ENCODE measurements at regions not wholly inside any gene's neighbourhood (a gene's known extent, or its start where the extent isn't known, plus 50 kb on each side); places are given as distances from the start of the nearest gene placed in this dataset.

DNA sequence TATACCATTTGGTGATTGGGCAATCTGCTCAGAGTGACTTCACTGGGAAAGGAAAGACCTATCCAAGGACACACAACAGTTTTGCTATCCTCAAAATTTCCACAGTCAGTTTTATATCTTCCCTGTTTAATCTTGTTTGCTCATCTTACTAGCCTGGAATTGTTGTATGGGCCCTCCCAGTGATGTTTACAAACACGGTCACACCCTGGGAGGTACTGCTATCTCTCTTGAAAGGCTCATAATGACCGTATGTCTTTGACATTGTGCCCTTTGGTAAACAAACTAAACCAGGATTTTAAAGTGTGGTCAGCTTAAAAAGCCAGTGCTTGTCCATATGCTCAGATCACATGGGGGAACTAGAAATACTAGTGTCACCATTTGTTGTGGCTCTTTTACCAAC is 277.0 kb downstream of the CDH2 start:
- DNase-seq, result no peak

DNA sequence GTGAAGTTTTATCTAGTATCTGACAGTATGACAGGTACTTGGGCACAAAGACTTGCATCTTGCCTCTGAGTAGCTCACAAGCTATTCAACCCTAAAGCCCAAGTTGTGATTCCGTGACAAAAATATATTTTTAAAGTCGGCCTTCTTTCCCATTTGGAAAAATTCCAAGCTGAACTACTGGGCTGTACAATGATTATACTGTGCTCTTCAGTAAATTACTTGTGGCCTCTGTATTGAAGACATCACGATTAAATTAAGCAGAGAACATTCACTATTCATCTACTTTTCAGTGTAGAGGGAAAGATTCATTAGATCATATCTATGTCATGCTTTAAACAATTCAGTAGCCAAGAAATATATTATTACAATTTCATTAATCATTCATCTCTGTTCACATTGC is 282.2 kb downstream of the CDH2 start:
- DNase-seq, result no peak

DNA sequence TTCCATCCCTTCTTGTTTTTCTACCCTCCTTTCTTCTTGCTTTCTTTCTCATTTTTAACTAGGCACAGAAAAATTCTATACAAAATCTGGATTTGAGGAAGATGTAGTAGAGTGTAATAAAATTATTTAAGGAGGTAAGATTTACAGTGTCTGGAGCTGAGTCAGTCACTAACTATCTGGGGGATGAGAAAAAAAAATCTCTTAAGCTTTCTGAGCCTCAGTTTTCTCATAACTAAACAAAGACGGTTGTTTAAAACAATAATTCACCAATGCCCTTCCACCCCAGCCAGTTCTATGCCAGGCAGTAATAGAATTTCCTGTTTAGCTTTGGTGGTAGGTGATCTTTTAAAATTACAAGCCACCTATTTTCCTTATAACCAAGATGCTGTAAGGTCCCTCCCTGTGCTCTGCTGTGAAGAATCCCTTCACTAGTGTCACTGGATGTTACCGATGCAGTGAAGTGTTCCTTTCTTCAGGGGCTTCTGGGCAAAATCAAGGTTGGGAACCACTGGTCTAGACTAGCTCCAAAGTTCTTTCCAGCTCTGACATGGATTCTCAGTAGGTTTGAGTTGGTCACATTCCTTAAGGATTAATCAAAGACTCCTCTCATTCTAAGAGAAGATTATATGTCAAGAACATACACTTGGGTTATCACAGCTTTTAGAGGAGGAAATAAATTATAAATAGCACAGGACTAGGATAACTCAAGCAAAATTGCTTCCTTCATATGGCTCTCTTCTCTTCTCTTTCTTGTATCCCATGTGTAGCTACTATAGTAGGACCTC is 289.0 kb downstream of the CDH2 start:
- DNase-seq, result no peak

- DNase-seq, result no peak
Observed at GRCh38 chr18:27887287-27887686, 289.6 kb downstream of the CDH2 start.

DNA sequence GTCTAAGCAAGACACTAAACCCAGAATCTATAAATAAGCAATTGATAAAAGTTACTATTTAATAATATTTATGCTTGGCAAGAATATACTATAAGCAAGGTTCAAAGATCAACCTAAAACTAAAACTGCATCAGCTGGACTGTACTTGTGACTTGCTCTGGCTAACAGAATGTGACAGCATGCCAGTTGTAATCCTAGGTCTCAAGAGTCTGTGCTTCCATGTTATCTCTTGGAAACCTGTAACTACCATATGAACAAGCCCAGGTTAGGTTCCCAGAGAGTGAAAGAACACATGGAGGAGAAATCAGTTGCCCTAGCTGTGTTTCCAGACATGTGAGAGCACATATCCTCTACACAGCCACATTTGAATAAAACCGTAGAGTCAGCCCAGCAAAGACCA is 297.4 kb downstream of the CDH2 start:
- no peak for DNase-seq

DNA sequence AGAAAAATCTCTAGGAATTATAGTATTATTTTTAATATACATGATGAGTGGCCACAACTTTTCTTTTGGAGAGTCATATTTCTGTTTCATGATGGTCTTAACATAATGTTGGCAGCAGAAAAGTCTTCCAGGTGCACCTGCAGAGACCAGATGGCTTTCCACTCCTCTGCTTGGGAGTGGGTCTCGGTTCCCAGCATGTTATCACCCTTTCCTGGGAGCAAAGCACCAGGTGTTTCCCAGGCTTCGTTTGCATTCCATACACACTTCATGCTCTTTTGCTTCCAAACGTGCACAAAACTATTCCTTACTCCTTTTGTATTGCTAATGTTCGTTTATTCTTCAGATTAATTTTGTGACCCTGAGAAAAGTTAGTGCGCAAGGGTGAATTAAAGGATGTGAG is 305.2 kb downstream of the CDH2 start:
- DNase-seq, result no peak

GRCh38 chr18:27869735-27870134 is 307.2 kb downstream of the CDH2 start:
- no peak for DNase-seq

- DNase-seq, result no peak
Observed at GRCh38 chr18:27865431-27865830, 311.5 kb downstream of the CDH2 start.

DNA sequence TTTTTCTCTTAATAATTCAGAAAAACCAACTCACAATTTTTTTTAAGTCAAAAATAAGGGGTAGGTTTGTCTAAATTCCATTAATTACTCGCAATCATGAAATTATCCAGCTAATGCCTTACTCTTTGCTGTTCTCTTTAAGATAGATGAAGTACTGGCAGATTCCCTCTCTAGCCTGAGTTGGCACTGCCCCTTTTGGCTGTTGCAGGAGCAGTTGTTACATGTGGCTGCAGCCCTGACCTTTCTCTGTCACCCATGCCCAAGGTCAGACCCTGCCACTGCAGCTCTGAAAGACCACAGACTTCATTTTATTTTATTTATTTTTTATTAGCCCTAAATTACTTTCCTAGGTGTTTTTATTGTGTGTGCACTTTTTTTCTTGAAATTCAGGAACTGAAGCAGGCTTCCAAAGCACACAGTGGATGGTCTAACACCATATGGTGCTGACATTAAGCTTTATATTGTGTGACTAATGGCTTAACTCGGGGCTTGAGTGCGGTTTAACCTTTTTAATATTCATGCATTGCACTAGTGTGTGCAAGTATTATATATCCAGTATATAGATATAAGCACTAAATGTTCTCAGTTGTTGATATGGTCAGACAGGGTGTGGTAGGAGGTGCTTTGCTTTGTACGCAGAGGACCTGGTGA is 313.0 kb downstream of the CDH2 start:
- no peak for DNase-seq

DNA sequence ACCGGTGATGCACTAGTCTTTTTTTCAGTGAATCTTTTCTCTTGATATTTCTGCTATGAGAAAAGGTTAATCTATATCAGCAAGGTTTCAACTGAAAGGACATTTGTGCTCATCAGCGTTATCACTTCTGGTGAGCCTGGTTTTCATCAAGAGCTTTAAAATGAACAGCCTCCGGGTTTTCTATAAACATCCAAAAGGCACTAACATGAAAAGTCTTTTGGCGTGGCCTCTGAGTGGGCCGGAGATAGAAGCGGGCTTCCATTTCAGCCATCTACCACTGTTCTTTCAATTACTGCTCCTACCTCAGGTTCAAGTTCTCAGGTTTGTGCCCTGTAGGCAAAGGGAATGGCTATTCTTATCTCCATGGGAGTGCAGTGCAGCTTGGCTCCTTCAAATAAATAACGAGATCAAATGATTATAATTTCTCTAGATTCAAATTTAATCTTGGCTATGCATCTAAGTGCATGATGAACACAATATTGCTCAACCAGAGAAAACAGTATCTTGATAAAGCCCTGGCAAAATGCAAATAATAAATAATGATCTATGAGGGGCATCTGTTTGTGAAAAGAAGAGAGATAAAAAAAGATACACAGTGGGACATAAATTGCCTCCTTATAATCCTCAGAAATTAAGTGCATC is 314.8 kb downstream of the CDH2 start:
- no peak for DNase-seq

DNA sequence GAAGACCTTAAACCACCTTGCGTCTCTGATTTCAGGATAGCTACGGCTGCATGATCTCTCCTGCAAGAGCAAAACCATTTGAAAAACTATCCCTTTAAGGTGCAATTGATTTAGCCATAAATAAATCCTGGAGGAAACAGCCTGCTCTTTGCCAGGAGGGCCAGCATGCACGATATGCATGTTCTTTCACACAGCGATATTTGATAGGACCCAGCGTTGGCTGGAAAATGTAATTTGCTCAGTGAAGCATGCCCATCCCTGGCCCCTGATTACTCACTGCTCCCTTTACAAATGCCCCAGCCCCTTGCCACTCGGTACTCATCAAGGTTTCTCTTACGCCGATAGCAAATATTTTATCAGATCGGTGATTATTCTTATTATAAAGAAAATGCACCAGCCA is 315.4 kb downstream of the CDH2 start:
- no peak for DNase-seq

GRCh38 chr18:27860701-27861107 is 316.2 kb downstream of the CDH2 start:
- no peak for DNase-seq

DNA sequence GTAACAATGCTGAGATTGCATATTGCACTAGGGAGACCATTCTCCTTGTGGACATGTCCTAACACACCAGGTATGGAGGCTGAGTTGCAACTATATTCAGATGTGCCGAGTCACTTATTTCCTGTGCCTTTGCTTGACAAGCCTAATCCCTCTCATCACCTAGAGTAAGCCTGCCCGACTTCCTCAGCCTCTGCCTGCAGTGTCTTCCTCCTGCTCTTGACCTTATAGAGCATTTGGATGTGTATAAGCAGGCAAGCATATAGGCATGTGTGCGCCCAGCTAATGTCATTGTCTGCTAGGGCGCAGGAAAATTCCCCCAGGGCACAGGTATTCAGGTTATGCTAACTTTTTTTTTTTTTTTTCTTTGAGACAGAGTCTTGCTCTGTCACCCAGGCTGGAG is 316.9 kb downstream of the CDH2 start:
- DNase-seq, result no peak

DNA sequence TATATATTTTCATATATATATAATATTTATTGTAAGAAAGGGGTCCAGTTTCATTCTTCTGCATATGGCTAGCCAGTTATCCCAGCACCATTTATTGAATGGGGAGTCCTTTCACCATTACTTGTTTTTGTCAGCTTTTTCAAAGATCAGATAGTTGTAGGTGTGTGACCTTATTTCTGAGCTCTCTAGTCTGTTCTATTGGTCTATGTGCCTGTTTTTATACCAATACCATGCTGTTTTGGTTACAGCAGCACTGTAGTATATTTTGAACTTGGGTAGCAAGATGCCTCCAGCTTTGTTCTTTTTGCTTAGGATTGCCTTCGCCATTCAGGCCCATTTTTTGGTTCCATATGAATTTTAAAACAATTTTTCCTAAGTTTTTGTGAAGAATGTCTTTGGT is 320.1 kb downstream of the CDH2 start:
- DNase-seq, result peak in 1 of 2 experiments; percentile 12

DNA sequence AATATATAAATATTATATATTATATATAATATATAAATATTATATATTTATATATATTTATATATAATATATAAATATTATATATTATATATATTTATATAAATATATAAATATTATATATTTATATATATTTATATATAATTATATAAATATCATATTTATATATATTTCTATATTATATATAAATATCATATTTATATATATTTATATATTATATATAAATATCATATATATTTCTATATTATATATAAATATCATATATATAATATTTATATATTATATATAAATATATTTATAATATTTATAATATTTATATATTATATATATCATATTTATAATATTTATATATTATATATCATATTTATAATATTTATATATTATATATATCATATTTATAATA is 321.4 kb downstream of the CDH2 start:
- no peak for DNase-seq

DNA sequence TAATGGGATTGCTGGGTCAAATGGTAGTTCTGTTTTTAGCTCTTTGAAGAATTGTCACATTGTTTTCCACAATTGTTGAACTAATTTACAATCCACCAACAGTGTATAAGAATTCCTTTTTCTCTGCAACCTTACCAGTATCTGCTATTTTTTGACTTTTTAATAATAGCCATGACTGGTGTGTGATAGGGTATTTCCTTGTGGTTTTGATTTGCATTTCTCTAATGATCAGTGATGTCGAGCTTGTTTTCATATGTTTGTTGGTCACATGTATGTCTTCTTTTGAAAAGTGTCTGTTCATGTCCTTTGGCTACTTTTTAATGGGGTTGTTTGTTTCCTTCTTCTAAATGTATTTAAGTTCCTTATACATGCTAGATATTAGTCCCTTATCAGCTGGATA is 322.3 kb downstream of the CDH2 start:
- DNase-seq, result no peak

- no peak for DNase-seq
Observed at GRCh38 chr18:27848336-27848735, 328.6 kb downstream of the CDH2 start.

DNA sequence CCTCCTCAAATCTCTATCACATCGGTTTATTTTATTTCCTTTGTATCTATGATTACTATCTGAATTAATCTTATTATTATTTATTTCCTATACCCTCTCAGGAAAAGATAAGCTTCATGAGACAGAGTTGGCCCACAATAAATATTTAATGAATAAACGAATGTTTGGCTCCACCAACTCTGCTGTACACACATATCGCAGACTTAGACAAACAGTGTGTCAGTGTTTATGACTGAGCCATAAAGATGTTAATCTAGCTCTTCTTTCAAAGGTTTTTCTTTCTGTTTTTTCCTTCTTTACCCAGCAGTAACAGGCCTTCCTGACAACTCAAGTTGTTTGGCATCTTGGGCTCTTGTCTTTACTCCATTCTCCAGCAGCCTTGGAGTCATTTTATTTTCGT is 329.5 kb downstream of the CDH2 start:
- no peak for DNase-seq

- DNase-seq, result peak; percentile 8 to 17
Observed at GRCh38 chr18:27845897-27846296, 331.0 kb downstream of the CDH2 start.

GRCh38 chr18:27843783-27844777 is 332.9 kb downstream of the CDH2 start:
- no peak for DNase-seq

DNA sequence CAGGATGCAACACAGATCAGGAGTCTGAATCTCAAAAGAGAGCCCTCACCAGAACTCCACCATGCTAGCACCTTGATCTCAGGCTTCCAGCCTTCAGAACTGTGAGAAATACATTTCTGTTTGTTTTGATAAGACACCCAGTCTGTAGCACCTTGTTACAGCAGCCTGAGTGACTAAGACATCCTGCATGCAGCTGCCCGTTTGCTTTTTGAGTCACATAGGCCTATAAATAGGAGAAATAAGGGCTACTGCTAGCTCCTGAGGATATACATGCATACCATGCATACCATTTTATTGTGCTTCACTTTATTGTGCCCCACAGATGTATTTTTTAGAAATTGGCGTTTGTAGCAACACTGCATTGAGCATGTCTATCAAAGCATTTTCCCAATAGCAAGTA is 337.8 kb downstream of the CDH2 start:
- DNase-seq, result no peak

- no peak for DNase-seq
Observed at GRCh38 chr18:27838225-27838624, 338.7 kb downstream of the CDH2 start.

DNA sequence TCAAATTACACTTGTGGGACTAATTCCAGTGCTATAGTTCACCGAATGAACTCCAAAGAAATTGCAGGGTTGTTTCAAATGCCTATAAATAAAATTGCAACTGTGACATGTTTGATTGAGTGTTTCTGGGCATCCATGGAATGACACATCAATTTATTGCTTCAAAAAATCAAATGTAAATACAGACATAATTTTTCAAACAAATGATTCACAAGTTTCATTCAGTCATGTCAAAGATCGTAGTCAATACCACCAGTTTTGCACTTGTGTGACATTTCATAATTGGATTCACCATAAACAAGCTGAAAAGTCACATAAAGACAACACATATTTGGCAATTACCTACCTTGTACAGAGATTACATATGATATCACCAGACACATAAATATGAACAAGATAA is 350.8 kb downstream of the CDH2 start:
- no peak for DNase-seq

All from Kasumi-1 (cell line).